Esophagus (tissue), 2 donors: ENCODE measurements at regions not wholly inside any gene's neighbourhood (a gene's known extent, or its start where the extent isn't known, plus 50 kb on each side); places are given as distances from the start of the nearest gene placed in this dataset.
"Not testable (repeated sequence)": the region's sequence is repeated elsewhere in the genome, so short reads cannot be mapped to it uniquely, and the experiment has no call there.

Experiments used
- H3K27ac ChIP-seq, 2 donors: one replicate each; pipeline ENCODE4 v1.5.1; 2013; ENCODE audit warnings: low read depth in 2 of 2, mild to moderate bottlenecking in 2 of 2, inconsistent platforms in 1 of 2, low read length in 1 of 2, moderate library complexity in 1 of 2
- H3K27me3 ChIP-seq, 2 donors: one replicate each; pipeline ENCODE4 v1.6.1; 2013; ENCODE audit warnings: low read length in 2 of 2, control low read depth in 1 of 2, mild to moderate bottlenecking in 1 of 2; ENCODE audit not compliant: insufficient read depth in 2 of 2, control insufficient read depth in 1 of 2
- H3K36me3 ChIP-seq, 2 donors: one replicate each; pipeline ENCODE4 v1.6.1; 2013; ENCODE audit warnings: low read length in 1 of 2; ENCODE audit not compliant: control insufficient read depth in 2 of 2, insufficient read depth in 2 of 2
- H3K4me1 ChIP-seq, 2 donors: one replicate each; pipeline ENCODE4 v1.6.1; 2013; ENCODE audit warnings: low read length in 1 of 2; ENCODE audit not compliant: control insufficient read depth in 2 of 2, insufficient read depth in 2 of 2
- H3K4me3 ChIP-seq, 2 donors: one replicate each; pipeline ENCODE4 v1.5.1; 2013; ENCODE audit warnings: low read length in 2 of 2, mild to moderate bottlenecking in 2 of 2, low read depth in 1 of 2, moderate library complexity in 1 of 2
- H3K9me3 ChIP-seq, 2 donors: one replicate each; pipeline ENCODE4 v1.6.1; 2013; ENCODE audit warnings: mild to moderate bottlenecking in 2 of 2, low read depth in 1 of 2, low read length in 1 of 2, moderate library complexity in 1 of 2; ENCODE audit not compliant: control insufficient read depth in 2 of 2, insufficient read depth in 1 of 2
- WGBS, 2 donors: extraction: QIAGEN DNeasy Blood & Tissue Kit; methylation state at CpG; one replicate each; pipeline ENCODE4 v1.1.7; 2013; 5-methylcytosine and 5-hydroxymethylcytosine counted together
- donor health status: healthy with polysubstance abuse.
- donor health status: Bipolar disorder and iron deficiency.

- 61 to 72% methylated on average over 21 of the region's 21 CpGs for WGBS, 2 donors
Measured at GRCh38 chr2:239802185-239802649, 222.9 kb downstream of the NDUFA10 start.

DNA sequence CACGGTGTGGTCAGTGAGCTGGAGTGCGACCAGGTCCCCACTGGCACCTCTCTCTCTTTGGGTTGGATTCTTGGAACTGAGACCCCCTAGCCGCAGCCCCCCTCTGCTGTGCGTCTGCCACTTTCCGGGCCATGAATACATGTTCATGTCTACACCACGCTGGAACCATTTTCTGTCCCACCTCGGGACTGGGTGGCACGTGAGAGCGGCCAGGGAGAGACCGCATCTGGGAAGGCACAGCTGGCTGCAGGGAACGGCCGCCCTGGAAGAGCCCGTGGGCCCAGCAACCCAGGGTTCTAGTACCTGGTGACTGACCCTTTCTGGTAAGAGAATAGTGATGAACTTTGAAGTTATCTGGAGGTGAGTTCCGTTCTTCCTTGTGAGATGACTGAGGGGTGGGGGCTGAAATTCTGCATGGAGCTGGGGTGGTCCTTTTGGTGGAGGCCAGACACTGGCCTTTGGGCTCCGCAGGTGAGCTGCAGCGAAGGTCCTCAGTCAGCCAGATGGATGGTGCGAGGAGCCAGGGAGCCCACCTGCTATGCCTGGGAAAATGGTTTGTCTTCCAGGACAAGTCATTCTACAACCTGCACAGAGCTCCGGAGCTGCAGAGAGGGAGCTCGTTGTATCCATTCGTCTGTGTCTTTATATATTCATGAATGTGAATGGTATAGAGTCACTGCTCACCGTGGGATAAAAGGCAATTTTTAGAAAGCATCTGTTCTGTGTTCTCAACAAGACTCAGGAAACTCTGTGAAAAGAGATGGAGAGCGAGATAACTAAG lies 223.5 kb downstream of the NDUFA10 start:
- Histone ChIP-seq H3K9me3 (peaks cover 0 to 3% of the 10 kb centered on the region in 2 donors), H3K27ac (no peak overlapping the region), H3K4me3 (no peak overlapping the region), H3K4me1 (no peaks in the 10 kb centered on the region), H3K36me3 (no peaks in the 10 kb centered on the region), H3K27me3 (no peaks in the 10 kb centered on the region)
- WGBS, 2 donors, result 83 to 85% methylated on average over 22 of the region's 22 CpGs

More at GRCh38 chr2:239802185-239802649, 222.9 kb downstream of the NDUFA10 start:
- Histone ChIP-seq H3K27ac (no peak overlapping the region), H3K9me3 (peaks cover 0 to 3% of the 10 kb centered on the region in 2 donors), H3K36me3 (no peaks in the 10 kb centered on the region), H3K4me1 (no peaks in the 10 kb centered on the region), H3K27me3 (no peaks in the 10 kb centered on the region), H3K4me3 (no peak overlapping the region)

- H3K27ac ChIP-seq, result no peak overlapping the region
- WGBS, 2 donors, result 87 to 89% methylated on average over 21 to 22 of the region's 22 CpGs
- H3K9me3 ChIP-seq, result peaks cover 0 to 3% of the 10 kb centered on the region in 2 donors
- no peaks in the 10 kb centered on the region for H3K27me3 ChIP-seq
- no peaks in the 10 kb centered on the region for H3K36me3 ChIP-seq
- H3K4me3 ChIP-seq, result no peak overlapping the region
- no peaks in the 10 kb centered on the region for H3K4me1 ChIP-seq
Measured at GRCh38 chr2:239800785-239801386, 224.3 kb downstream of the NDUFA10 start.

DNA sequence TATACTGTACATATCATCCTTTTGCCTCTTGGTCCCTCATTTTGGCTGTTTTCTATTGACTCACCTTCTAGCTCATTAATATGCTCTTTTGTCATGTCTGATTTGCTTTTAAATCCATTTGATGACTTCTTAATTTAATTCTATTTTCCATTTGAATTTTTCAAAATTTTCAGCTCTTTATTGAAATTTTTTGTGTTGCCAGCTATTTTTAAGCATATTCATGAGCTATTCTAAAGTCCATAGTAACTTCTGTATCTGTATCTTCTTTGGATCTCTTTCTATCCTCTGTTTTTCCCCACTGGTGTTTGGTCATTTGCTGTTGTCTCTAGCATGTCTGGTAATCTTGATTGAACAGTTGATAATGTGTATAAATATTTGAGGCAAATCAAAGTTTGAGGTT lies 227.8 kb downstream of the NDUFA10 start:
- H3K4me1 ChIP-seq, result peaks cover 0 to 3% of the 10 kb centered on the region in 2 donors
- H3K27ac ChIP-seq, result no peak overlapping the region
- H3K4me3 ChIP-seq, result no peak overlapping the region
- H3K9me3 ChIP-seq, result peaks cover 0 to 3% of the 10 kb centered on the region in 2 donors
- no peaks in the 10 kb centered on the region for H3K27me3 ChIP-seq
- no peaks in the 10 kb centered on the region for H3K36me3 ChIP-seq

GRCh38 chr2:239795761-239796160 lies 229.4 kb downstream of the NDUFA10 start:
- not testable (repeated sequence) for H3K27ac ChIP-seq, H3K36me3 ChIP-seq, H3K27me3 ChIP-seq, H3K4me3 ChIP-seq, H3K9me3 ChIP-seq
- 94 to 95% methylated on average over 15 to 17 of the region's 17 CpGs for WGBS, 2 donors
- peaks cover 4 to 11% of the 10 kb centered on the region in 2 donors for H3K4me1 ChIP-seq

GRCh38 chr2:239793836-239794235 lies 231.3 kb downstream of the NDUFA10 start:
- Histone ChIP-seq H3K4me1 (peaks cover 4 to 11% of the 10 kb centered on the region in 2 donors), H3K36me3 (no peaks in the 10 kb centered on the region), H3K9me3 (no peaks in the 10 kb centered on the region), H3K27ac (no peak overlapping the region), H3K4me3 (no peak overlapping the region), H3K27me3 (no peaks in the 10 kb centered on the region)
- 88 to 90% methylated on average over 7 of the region's 7 CpGs for WGBS, 2 donors

DNA sequence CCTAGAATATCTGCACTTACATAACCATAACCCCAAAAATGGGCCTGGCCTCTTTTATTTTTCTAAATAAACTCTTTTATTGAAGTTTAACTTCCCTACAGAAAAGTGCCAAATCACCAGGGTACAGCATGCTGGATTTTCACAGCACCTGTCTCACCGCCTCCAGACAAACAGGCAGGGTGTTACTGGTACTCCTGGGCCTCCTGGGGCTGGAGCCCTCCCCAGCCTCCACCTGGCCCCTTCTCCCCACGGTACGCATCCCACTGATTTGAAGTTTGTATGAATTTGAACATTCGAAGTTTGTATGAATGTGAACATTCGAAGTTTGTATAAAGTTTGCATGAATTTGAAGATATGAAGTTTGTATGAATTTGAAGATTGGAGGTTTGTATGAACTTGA lies 232.1 kb downstream of the NDUFA10 start:
- H3K36me3 ChIP-seq, result no peaks in the 10 kb centered on the region
- peaks cover 4 to 11% of the 10 kb centered on the region in 2 donors for H3K4me1 ChIP-seq
- no peak overlapping the region for H3K27ac ChIP-seq
- no peaks in the 10 kb centered on the region for H3K27me3 ChIP-seq
- WGBS, 2 donors, result 90 to 94% methylated on average over 5 of the region's 5 CpGs
- H3K9me3 ChIP-seq, result no peaks in the 10 kb centered on the region
- H3K4me3 ChIP-seq, result no peak overlapping the region

DNA sequence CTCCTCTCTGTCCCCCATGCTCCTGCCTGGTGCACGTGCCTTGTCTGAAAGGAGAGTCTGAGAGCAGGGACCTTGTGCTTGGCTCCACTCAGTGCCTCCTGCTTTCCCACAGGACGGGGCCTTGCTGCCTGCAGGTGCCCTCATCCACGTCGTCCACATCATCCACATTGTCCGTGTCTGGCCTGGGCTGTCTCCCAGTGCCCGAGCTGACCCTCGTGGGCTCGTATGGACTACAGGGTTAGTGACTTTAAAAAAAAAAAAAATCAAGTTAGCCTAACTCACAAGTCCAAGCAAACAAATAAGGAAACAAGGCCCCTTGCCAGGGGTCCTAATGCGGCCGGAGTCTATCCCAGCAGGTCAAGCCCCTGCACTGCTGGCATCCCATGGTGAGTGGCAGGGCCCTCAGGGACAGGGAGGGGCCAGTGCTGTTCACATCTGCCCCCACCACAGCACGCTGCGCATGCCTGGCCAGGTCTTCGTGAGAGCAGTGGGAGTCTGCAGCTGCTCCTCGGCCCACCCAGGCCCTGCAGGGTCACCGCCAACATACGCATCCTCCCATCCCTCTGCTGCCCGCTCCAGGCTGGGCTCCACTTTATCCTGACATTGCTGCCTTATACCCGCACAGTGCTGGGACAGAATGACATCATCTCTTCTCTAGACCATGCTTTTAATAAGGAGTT lies 232.6 kb downstream of the NDUFA10 start:
- Histone ChIP-seq H3K4me3 (no peak overlapping the region), H3K27ac (no peak overlapping the region), H3K27me3 (no peaks in the 10 kb centered on the region), H3K9me3 (no peaks in the 10 kb centered on the region), H3K4me1 (peaks cover 4 to 11% of the 10 kb centered on the region in 2 donors), H3K36me3 (no peaks in the 10 kb centered on the region)
- WGBS, 2 donors, result 81 to 83% methylated on average over 18 of the region's 18 CpGs

DNA sequence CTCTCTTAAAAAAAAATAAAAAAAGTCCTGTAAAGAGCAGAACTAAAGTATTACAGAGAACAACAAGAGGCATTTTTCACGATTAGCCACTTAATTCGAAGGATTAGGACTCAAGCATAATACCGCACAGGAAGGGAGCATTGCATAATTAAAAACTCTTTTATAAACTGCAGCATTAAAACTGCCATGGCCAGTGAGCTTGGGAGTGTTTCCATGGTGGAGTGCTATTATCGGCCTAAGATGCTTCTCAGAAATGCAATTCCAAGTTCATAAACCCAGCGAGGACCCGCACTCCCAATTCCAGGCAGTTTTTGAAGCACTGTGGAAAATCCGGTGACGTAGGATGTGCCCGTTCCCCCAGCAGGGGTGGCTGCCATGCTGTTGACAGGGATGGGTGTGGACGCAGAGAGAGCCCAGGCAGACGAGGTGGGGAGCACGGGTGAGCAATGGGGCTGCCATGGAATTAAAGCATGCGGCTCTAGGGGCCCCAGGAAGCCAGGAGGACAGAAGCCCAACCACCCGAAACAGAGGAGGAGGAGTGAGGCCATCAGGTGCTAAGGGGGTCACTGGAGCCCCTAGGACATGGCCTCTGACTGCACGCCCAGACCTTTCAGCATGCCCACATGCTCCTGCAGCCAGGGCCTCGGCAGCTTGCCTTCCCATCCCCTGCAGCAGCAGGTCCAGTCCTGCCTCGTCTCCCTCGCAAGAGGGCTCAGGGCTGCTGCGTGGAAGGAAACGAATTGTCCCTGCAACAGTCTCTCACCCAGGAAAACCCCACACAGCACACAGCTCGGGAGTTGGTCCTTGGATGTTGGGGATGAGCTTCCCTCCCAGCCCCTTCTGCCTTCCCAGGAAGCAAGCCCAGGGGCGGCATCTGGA lies 233.4 kb downstream of the NDUFA10 start:
- no peaks in the 10 kb centered on the region for H3K9me3 ChIP-seq
- no peaks in the 10 kb centered on the region for H3K27me3 ChIP-seq
- H3K36me3 ChIP-seq, result no peaks in the 10 kb centered on the region
- no peak overlapping the region for H3K4me3 ChIP-seq
- 48 to 59% methylated on average over 21 to 22 of the region's 22 CpGs for WGBS, 2 donors
- peaks cover 4 to 11% of the 10 kb centered on the region in 2 donors for H3K4me1 ChIP-seq
- no peak overlapping the region for H3K27ac ChIP-seq
